ENCODE measurements at regions not wholly inside any gene's neighbourhood (a gene's known extent, or its start where the extent isn't known, plus 50 kb on each side); places are given as distances from the start of the nearest gene placed in this dataset.

DNA sequence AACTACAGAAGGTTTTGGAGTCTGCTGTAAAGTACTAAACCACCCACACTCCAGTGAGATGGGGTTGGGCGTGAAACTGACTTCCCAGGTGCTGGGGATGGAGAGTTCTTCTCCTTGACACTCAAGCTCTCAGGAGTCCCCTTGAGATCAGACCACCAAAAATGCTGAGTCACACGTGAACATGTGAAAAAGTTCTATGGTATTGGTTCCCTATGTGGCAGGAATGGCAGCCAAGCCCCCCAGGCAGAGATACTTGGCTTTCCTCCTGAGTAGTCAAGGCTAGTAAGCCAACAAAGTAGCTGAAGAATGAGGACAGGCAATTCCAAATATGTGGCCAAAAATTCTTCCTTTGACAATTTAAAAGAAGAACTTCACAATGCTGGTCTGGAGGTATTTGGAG lies 222.0 kb upstream of the ADAMTS3 start:
- H3K9me3 Mint-ChIP-seq: peaks cover 18% of the 10 kb centered on the region
- no peak overlapping the region for H3K27ac Mint-ChIP-seq
- ATAC-seq (no peak), DNase-seq (ENCODE audit: low spot score) (no peak)
- TF ChIP-seq ZNF121 (CRISPR knock-in tag; IDR thresholded peaks at IDR 0.05): no peak
- TF ChIP-seq, protein P1, sequence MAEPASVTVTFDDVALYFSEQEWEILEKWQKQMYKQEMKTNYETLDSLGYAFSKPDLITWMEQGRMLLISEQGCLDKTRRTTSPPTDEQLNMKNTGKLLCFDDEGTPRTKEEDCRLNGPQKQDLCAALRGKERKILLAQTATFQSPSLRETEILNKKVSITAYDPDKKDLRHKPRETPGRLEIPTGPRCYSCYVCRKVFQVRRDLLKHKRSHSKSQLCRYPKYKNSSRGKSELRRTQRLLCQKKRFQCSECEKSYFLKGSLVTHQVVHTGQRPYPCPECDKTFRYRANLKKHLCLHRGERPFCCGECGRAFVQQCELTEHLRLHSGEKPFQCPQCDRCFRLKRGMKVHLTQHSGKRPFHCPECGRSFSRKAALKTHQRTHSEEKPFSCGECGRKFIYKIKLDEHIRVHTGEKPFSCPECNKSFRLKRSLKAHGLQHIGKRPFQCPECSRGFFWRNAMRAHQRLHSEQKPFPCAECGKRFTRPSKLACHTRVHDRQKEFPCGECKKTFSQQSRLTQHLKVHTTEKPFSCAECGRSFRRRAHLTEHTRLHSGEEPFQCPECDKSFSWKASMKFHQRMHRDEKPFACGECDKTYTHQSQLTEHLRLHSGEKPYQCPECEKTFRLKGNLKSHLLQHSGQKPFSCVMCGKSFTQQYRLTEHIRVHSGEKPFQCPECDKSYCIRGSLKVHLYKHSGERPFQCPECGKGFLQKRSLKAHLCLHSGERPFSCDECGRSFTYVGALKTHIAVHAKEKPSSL (CRISPR knock-in tag; conservative IDR thresholded peaks at IDR 0.05): no peak
- TF ChIP-seq PRRX2 (CRISPR knock-in tag; IDR thresholded peaks at IDR 0.05): no peak
- no peak for TF ChIP-seq NFATC4 (CRISPR knock-in tag; IDR thresholded peaks at IDR 0.05)
- no peak for TF ChIP-seq ESRRA (CRISPR knock-in tag; IDR thresholded peaks at IDR 0.05; ENCODE audit: borderline replicate concordance)
- no peak for TF ChIP-seq ETV6 (CRISPR knock-in tag; IDR thresholded peaks at IDR 0.05)
- TF ChIP-seq, protein P2, sequence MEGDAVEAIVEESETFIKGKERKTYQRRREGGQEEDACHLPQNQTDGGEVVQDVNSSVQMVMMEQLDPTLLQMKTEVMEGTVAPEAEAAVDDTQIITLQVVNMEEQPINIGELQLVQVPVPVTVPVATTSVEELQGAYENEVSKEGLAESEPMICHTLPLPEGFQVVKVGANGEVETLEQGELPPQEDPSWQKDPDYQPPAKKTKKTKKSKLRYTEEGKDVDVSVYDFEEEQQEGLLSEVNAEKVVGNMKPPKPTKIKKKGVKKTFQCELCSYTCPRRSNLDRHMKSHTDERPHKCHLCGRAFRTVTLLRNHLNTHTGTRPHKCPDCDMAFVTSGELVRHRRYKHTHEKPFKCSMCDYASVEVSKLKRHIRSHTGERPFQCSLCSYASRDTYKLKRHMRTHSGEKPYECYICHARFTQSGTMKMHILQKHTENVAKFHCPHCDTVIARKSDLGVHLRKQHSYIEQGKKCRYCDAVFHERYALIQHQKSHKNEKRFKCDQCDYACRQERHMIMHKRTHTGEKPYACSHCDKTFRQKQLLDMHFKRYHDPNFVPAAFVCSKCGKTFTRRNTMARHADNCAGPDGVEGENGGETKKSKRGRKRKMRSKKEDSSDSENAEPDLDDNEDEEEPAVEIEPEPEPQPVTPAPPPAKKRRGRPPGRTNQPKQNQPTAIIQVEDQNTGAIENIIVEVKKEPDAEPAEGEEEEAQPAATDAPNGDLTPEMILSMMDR (IDR thresholded peaks at IDR 0.05): no peak
- TF ChIP-seq SP1 (CRISPR knock-in tag; conservative IDR thresholded peaks at IDR 0.05): no peak
- TF ChIP-seq, protein P3, sequence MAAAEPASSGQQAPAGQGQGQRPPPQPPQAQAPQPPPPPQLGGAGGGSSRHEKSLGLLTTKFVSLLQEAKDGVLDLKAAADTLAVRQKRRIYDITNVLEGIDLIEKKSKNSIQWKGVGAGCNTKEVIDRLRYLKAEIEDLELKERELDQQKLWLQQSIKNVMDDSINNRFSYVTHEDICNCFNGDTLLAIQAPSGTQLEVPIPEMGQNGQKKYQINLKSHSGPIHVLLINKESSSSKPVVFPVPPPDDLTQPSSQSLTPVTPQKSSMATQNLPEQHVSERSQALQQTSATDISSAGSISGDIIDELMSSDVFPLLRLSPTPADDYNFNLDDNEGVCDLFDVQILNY (CRISPR knock-in tag; IDR thresholded peaks at IDR 0.05): no peak
- TF ChIP-seq CREM (CRISPR knock-in tag; IDR thresholded peaks at IDR 0.05): no peak
- TF ChIP-seq ERG (CRISPR knock-in tag; IDR thresholded peaks at IDR 0.05): no peak
- TF ChIP-seq ZNF219 (CRISPR knock-in tag; IDR thresholded peaks at IDR 0.05; ENCODE audit: borderline replicate concordance): no peak
- no peak for TF ChIP-seq GABPB1 (CRISPR knock-in tag; IDR thresholded peaks at IDR 0.05)
- TF ChIP-seq ZNF263 (CRISPR knock-in tag; IDR thresholded peaks at IDR 0.05; ENCODE audit: low read depth): no peak
- no peaks in the 10 kb centered on the region; the same call in 1 of the 2 replicates for H3K27me3 Mint-ChIP-seq (ENCODE audit: low read depth)
- no peak overlapping the region for H3K4me3 Mint-ChIP-seq
- H3K36me3 Mint-ChIP-seq: no peaks in the 10 kb centered on the region
- ChIA-PET POLR2A (no interaction called here), CTCF (no interaction called here)
- H3K4me1 Mint-ChIP-seq: no peaks in the 10 kb centered on the region

- 0 out of 2 replicates have a peak, but pooled peaks cover 4% of the 10 kb centered on the region for H3K9me3 Mint-ChIP-seq
- H3K27me3 Mint-ChIP-seq (ENCODE audit: low read depth): no peaks in the 10 kb centered on the region
- DNase-seq (ENCODE audit: low spot score) (no peak), ATAC-seq (no peak)
- CTCF ChIA-PET: no interaction called here
- TF ChIP-seq SOX15 (CRISPR knock-in tag; IDR thresholded peaks at IDR 0.05): no peak
- TF ChIP-seq NR3C1 (CRISPR knock-in tag; conservative IDR thresholded peaks at IDR 0.05; ENCODE audit: low read depth): no peak
- H3K4me3 Mint-ChIP-seq: no peak overlapping the region
- H3K27ac Mint-ChIP-seq: no peak overlapping the region
- POLR2A ChIA-PET: no interaction called here
- H3K36me3 Mint-ChIP-seq: no peaks in the 10 kb centered on the region
- H3K4me1 Mint-ChIP-seq: 0 out of 2 replicates have a peak, but pooled peaks cover 5% of the 10 kb centered on the region
These were observed 217.5 kb upstream of the ADAMTS3 start for GRCh38 chr4:72786401-72786990.

DNA sequence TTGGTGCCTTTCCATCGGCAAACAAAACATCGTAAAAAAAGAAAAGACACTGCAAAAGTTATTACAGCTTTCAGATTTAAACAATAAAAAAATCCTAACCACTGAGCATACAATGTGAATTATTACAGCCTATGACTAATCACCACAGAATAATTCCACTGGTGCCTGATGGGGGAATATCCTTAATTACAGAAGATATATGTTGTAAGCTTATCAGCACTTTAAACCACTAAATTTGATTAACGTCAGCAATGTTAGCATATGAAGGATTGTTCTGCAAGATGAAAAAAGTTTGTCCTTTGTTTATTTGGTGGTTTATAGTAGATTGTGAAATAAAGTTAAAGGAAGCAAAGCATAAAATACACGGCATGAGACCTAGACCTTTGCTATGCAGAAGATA lies 210.2 kb upstream of the ADAMTS3 start:
- Mint-ChIP-seq H3K4me3 (no peak overlapping the region), H3K36me3 (no peaks in the 10 kb centered on the region), H3K27me3 (ENCODE audit: low read depth) (no peaks in the 10 kb centered on the region), H3K9me3 (peaks cover 12% of the 10 kb centered on the region), H3K27ac (no peak overlapping the region), H3K4me1 (0 out of 2 replicates have a peak, but pooled peaks cover 5% of the 10 kb centered on the region)
- no peak for ATAC-seq
- no peak for DNase-seq (ENCODE audit: low spot score)
- ChIA-PET POLR2A (no interaction called here), CTCF (no interaction called here)
- TF ChIP-seq ZNF396 (CRISPR knock-in tag; IDR thresholded peaks at IDR 0.05; ENCODE audit: borderline replicate concordance) (no peak), TP53 (CRISPR knock-in tag; IDR thresholded peaks at IDR 0.05) (no peak), CREM (CRISPR knock-in tag; IDR thresholded peaks at IDR 0.05) (no peak)
- TF ChIP-seq, protein P4, sequence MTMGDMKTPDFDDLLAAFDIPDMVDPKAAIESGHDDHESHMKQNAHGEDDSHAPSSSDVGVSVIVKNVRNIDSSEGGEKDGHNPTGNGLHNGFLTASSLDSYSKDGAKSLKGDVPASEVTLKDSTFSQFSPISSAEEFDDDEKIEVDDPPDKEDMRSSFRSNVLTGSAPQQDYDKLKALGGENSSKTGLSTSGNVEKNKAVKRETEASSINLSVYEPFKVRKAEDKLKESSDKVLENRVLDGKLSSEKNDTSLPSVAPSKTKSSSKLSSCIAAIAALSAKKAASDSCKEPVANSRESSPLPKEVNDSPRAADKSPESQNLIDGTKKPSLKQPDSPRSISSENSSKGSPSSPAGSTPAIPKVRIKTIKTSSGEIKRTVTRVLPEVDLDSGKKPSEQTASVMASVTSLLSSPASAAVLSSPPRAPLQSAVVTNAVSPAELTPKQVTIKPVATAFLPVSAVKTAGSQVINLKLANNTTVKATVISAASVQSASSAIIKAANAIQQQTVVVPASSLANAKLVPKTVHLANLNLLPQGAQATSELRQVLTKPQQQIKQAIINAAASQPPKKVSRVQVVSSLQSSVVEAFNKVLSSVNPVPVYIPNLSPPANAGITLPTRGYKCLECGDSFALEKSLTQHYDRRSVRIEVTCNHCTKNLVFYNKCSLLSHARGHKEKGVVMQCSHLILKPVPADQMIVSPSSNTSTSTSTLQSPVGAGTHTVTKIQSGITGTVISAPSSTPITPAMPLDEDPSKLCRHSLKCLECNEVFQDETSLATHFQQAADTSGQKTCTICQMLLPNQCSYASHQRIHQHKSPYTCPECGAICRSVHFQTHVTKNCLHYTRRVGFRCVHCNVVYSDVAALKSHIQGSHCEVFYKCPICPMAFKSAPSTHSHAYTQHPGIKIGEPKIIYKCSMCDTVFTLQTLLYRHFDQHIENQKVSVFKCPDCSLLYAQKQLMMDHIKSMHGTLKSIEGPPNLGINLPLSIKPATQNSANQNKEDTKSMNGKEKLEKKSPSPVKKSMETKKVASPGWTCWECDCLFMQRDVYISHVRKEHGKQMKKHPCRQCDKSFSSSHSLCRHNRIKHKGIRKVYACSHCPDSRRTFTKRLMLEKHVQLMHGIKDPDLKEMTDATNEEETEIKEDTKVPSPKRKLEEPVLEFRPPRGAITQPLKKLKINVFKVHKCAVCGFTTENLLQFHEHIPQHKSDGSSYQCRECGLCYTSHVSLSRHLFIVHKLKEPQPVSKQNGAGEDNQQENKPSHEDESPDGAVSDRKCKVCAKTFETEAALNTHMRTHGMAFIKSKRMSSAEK (CRISPR knock-in tag; IDR thresholded peaks at IDR 0.05; ENCODE audit: borderline replicate concordance): no peak
- TF ChIP-seq, protein P5, sequence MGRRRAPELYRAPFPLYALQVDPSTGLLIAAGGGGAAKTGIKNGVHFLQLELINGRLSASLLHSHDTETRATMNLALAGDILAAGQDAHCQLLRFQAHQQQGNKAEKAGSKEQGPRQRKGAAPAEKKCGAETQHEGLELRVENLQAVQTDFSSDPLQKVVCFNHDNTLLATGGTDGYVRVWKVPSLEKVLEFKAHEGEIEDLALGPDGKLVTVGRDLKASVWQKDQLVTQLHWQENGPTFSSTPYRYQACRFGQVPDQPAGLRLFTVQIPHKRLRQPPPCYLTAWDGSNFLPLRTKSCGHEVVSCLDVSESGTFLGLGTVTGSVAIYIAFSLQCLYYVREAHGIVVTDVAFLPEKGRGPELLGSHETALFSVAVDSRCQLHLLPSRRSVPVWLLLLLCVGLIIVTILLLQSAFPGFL (CRISPR knock-in tag; IDR thresholded peaks at IDR 0.05; ENCODE audit: borderline replicate concordance): no peak

Data from WTC11 (cell line).